NCI-H2171 treated with DMSO at 0.1 percent for 48 hours (cell line): ENCODE measurements at regions not wholly inside any gene's neighbourhood (a gene's known extent, or its start where the extent isn't known, plus 50 kb on each side); places are given as distances from the start of the nearest gene placed in this dataset.
A peak's percentile ranks its signal among the peaks of the same experiment; 100 is the strongest.
"Not testable (repeated sequence)": the region's sequence is repeated elsewhere in the genome, so short reads cannot be mapped to it uniquely, and the experiment has no call there.

Experiments used
- DNase-seq: peaks from one replicate; lab custom pipeline; 2025; lab: John Stamatoyannopoulos, UW

- no peak for DNase-seq
Observed at GRCh38 chr9:90741036-90741435, 60.6 kb upstream of the SYK start.

GRCh38 chr9:90737742-90738141 lies 63.9 kb upstream of the SYK start:
- no peak for DNase-seq

GRCh38 chr9:90735952-90736351 lies 65.7 kb upstream of the SYK start:
- peak; percentile 81 for DNase-seq

DNA sequence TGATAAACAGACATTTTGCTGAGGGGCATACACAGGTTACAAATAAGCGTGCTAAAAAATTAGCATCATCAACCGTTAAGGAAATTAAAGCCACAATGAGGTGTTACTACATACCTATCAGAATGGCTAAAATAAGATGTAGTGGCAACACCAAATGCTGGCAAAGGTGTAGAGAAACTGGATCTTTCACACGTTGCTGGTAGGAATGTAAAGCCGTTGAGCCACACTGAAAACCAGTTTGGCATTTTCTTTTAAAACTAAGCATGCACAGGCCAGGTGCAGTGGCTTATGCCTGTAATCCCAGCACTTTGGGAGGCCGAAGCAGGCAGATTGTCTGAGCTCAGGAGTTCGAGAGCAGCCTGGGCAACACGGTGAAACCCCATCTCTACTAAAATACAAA lies 67.0 kb upstream of the SYK start:
- DNase-seq: no peak

DNA sequence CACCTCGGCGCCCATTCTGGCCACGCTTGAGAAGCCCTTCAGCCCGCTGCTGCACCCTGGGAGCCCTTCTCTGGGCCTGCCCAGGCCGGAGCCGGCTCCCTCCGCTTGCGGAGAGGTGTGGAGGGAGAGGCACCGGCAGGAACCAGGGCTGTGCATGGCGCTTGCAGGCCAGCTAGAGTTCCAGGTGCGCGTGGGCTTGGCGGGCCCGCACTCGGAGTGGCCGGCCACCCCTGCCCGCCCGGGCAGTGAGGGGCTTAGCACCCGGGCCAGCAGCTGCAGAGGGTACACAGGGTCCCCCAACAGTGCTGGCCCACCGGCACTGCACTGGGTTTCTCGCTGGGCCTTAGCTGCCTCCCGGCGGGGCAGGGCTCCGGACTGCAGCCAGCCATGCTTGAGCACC lies 72.3 kb upstream of the SYK start:
- no peak for DNase-seq

DNA sequence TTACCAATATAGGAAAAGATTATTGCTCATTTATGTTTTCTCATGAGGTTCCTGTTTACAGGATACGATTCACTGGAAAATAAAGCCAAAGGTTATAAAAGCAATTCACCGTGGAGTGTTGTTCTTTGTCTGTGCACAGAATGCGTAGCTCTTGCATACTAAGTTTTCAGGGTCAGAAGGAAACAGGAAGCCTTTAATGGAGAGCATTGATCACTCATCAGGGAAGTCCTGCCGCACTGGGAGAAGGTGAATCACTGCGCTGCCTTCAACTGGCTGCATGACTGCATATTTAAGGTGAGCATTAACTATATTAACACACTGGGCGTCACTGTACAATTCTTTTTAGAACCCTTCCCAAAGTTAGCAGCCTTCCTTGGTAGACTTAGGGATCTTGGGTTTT lies 74.1 kb upstream of the SYK start:
- DNase-seq: no peak

GRCh38 chr9:90726215-90726614 lies 75.4 kb upstream of the SYK start:
- peak; percentile 42 for DNase-seq

- no peak for DNase-seq
Observed at GRCh38 chr9:90724880-90725279, 76.7 kb upstream of the SYK start.

DNA sequence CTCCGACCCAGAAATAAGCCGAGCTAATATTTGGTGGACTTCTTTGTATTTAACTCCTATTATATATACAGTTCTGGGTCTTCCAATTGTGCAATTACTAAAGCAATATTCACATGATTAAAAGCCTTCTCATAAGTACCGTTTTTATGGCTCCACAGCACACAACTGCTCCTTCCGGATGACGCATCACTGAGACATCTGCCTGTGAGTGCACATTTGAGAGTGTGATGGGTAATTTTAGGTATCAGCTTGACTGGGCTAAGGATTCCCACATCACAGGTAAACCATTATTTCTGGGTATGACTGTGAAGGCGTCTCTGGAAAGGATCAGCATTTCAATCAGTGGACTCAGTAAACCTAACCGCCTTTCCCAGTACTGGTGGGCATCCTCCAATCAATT lies 77.5 kb upstream of the SYK start:
- DNase-seq: no peak

- DNase-seq: no peak
Observed at GRCh38 chr9:90722071-90722470, 79.4 kb upstream of the DIRAS2 start.

GRCh38 chr9:90720621-90721265 lies 78.1 kb upstream of the DIRAS2 start:
- DNase-seq: no peak

- no peak for DNase-seq
Observed at GRCh38 chr9:90706230-90706629, 63.6 kb upstream of the DIRAS2 start.

DNA sequence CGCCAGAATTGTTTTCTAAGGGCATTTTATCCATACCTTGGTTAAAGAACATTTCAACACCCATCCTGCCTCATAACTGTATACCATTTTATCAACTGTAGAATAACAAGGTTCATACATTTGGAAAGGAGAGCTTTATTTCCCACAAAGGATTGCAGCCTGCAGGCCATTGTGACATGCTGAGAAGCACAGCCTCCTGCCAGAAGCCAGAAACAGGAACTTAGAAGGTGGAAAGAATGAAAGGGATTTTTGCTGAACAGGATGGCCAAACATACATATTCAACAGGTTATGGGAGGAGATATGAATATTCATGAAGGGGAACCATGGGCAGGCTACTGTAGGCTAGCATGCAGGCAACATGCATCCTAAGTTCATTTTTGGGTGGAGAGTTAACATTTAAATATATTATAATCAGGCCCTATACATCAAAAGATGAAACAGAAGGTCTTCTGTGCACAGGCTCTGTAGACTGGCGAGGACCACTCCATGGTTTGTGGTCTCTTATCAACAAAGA lies 59.9 kb upstream of the DIRAS2 start:
- no peak for DNase-seq

DNA sequence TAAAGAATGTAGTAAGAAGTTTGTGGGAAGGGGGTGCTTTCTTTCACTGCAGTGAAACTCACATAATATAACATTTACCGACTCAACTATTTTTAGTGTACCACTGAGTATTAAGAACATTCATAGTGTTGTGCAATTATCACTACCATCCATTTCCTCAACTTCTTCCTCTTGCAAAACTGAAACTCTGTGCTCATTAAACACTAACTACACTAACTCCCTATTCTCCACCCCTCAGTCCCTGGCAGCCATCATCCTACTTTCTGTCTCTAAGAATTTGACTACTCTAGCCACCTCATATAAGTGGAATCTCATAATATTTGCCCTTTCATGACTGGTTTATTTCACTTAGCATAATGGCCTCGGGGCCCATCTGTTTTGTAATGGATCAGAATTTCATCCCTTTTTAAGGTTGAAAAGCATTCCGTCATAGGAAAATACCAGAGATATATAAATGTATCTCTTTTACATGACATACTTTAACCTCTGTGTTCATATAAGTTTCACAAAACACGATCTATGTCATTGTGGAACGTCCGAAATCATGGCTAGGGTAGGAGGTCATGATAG lies 56.3 kb upstream of the DIRAS2 start:
- no peak for DNase-seq

DNA sequence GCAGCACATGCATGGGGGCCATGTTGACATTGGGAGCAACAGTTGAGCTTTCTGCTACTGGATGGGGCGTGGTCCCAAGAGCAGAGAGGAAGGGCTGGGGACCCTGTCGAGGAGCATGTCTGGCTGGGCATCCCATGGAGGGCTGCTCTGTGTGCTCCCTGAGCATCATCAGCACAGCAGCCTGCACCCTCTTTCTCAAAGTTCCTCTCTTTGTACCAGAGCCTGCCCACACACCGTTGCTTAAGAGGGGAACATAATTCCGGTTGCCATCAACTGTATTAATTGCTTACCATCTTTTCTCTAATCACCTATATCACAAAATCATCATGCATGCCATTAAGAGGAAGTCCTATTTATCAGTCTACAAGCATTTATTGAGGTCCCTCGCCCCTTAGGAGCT lies 55.2 kb upstream of the DIRAS2 start:
- no peak for DNase-seq

DNA sequence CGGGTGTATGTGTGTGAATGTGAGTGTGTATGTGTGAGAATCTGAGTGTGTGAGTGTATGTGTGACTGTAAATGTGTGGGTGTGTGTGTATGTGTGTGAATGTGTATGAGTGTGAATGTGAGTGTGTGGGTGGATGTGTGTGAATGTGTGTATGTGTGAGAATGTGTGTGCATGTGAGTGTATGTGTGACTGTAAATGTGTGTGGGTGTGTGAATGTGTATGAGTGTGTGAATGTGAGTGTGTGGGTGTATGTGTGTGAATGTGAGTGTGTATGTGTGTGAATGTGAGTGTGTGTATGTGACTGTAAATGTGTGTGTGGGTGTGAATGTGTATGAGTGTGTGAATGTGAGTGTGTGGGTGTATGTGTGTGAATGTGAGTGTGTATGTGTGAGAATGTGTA lies 51.6 kb upstream of the DIRAS2 start:
- DNase-seq: not testable (repeated sequence)
